Peyer's patch (tissue), 4 donors: ENCODE measurements at regions not wholly inside any gene's neighbourhood (a gene's known extent, or its start where the extent isn't known, plus 50 kb on each side); places are given as distances from the start of the nearest gene placed in this dataset.

ENCODE experiments used
- CTCF ChIP-seq, 6 experiments: fragments of 450-650 bp in 4 of 6; fragments of 200-600 bp in 2 of 6; sonication (generic) in 1 of 6; IDR thresholded peaks; one replicate each; pipeline ENCODE4 v1.5.1; 2017 to 2019; ENCODE audit warnings: antibody characterized with exemption in 6 of 6, mild to moderate bottlenecking in 3 of 6, moderate library complexity in 1 of 6
- POLR2A ChIP-seq, 2 donors: fragments of 450-650 bp; IDR thresholded peaks; one replicate each; pipeline ENCODE4 v1.5.1; 2017; ENCODE audit warnings: antibody characterized with exemption in 2 of 2, mild to moderate bottlenecking in 2 of 2, moderate library complexity in 2 of 2

GRCh38 chr11:37748641-37749040, 1150.6 kb upstream of the RAG2 start:
- TF ChIP-seq CTCF (IDR thresholded peaks at IDR 0.05) (no peak), POLR2A (IDR thresholded peaks at IDR 0.05) (no peak)
